Right lobe of liver (tissue), 4 donors: ENCODE measurements at regions not wholly inside any gene's neighbourhood (a gene's known extent, or its start where the extent isn't known, plus 50 kb on each side); places are given as distances from the start of the nearest gene placed in this dataset.

Source experiments
- POLR2A ChIP-seq: fragments of 450-650 bp; IDR thresholded peaks from one replicate; pipeline ENCODE4 v1.6.1; 2017; ENCODE audit warnings: antibody characterized with exemption, mild to moderate bottlenecking
- TF ChIP-seq, protein P1 (sequence below), 4 donors: fragments of 200-600 bp in 3 of 4; fragments of 450-650 bp in 1 of 4; IDR thresholded peaks; one replicate each; pipeline versions ENCODE4 v1.5.1 to v1.8.0; 2016 to 2022; ENCODE audit warnings: antibody characterized with exemption in 4 of 4, mild to moderate bottlenecking in 2 of 4
- donor health status: DM: no; HTN: no; CAD: no.
- donor health status: DM: no; HTN: no; CAD: no.
- donor health status: DM: no; HTN: yes; CAD: no.

GRCh38 chr7:46173476-46174195 lies 252.6 kb upstream of the IGFBP3 start:
- TF ChIP-seq POLR2A, result no peak
- TF ChIP-seq, protein P1, sequence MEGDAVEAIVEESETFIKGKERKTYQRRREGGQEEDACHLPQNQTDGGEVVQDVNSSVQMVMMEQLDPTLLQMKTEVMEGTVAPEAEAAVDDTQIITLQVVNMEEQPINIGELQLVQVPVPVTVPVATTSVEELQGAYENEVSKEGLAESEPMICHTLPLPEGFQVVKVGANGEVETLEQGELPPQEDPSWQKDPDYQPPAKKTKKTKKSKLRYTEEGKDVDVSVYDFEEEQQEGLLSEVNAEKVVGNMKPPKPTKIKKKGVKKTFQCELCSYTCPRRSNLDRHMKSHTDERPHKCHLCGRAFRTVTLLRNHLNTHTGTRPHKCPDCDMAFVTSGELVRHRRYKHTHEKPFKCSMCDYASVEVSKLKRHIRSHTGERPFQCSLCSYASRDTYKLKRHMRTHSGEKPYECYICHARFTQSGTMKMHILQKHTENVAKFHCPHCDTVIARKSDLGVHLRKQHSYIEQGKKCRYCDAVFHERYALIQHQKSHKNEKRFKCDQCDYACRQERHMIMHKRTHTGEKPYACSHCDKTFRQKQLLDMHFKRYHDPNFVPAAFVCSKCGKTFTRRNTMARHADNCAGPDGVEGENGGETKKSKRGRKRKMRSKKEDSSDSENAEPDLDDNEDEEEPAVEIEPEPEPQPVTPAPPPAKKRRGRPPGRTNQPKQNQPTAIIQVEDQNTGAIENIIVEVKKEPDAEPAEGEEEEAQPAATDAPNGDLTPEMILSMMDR (IDR thresholded peaks at IDR 0.05), result no peak
